ENCODE measurements at regions not wholly inside any gene's neighbourhood (a gene's known extent, or its start where the extent isn't known, plus 50 kb on each side); places are given as distances from the start of the nearest gene placed in this dataset.

DNA sequence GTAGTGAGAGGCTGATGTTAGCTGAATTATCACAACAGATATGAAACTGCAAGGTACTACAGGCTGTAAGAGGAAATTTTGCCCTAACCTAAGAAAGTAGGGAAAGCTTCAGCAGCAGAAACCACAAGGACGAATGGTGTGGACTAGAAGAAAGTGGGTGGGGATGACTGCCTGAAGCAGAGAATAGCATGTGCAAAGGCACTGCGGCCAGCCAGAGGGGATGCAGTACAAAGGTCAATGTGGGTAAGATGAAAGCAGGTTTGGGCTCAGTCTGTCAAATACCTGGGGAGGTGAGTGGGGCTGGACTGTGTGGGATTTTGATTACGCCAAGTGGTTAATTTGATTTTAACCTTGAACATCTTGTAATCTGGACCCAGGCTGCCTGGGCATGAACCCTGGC, 199.3 kb upstream of the GALNT2 start:
- FAIRE-seq (no peak), DNase-seq (ENCODE audit: low read depth in 1 of 2, low spot score in 1 of 2) (no peak), ATAC-seq (no peak)
- 67% methylated on average over 3 of the region's 3 CpGs for WGBS (ENCODE audit: missing lambda C conversion rate)
- H3K27ac ChIP-seq = no peak overlapping the region
- H3K9me3 ChIP-seq = no peaks in the 10 kb centered on the region
- POLR2A ChIA-PET = no interaction called here
- no peak overlapping the region for H3K4me3 ChIP-seq
- no peak for TF ChIP-seq POLR2A (IDR thresholded peaks at IDR 0.05; ENCODE audit: low read length)
- CTCF ChIA-PET = no interaction called here
- no peak overlapping the region for H3K4me2 ChIP-seq
- H3K4me1 ChIP-seq = no peaks in the 10 kb centered on the region

GRCh38 chr1:229869240-229869639, 197.8 kb upstream of the GALNT2 start:
- CTCF ChIA-PET = no interaction called here
- TF ChIP-seq CHD2 (IDR thresholded peaks at IDR 0.05; ENCODE audit: low read length, partially characterized antibody) (no peak), NPAS2 (CRISPR knock-in tag; IDR thresholded peaks at IDR 0.05; ENCODE audit: borderline replicate concordance) (no peak), HOXB13 (CRISPR knock-in tag; IDR thresholded peaks at IDR 0.05; ENCODE audit: low read depth) (no peak), RCOR1 (IDR thresholded peaks at IDR 0.05; ENCODE audit: low read depth, low read length) (no peak), MAFK (IDR thresholded peaks at IDR 0.05; ENCODE audit: partially characterized antibody) (no peak), GATA3 (IDR thresholded peaks at IDR 0.05; ENCODE audit: borderline replicate concordance) (no peak), SMC3 (IDR thresholded peaks at IDR 0.05) (no peak), ZFP36 (IDR thresholded peaks at IDR 0.05; ENCODE audit: borderline replicate concordance, partially characterized antibody) (no peak)
- FAIRE-seq (no peak), DNase-seq (ENCODE audit: low read depth in 1 of 2, low spot score in 1 of 2) (no peak), ATAC-seq (no peak)
- no peaks in the 10 kb centered on the region for H3K9me3 ChIP-seq
- H3K27ac ChIP-seq = no peak overlapping the region
- H3K4me1 ChIP-seq = peaks cover 5% of the 10 kb centered on the region
- POLR2A ChIA-PET = no interaction called here
- 36% methylated on average over 1 of the region's 1 CpG for WGBS (ENCODE audit: missing lambda C conversion rate)
- no peak overlapping the region for H3K4me2 ChIP-seq
- H3K4me3 ChIP-seq = no peak overlapping the region

- TF ChIP-seq HEYL (CRISPR knock-in tag; IDR thresholded peaks at IDR 0.05) (no peak), FOSL2 (IDR thresholded peaks at IDR 0.05) (no peak), FOSL2 (CRISPR knock-in tag; IDR thresholded peaks at IDR 0.05) (no peak), KDM1A (IDR thresholded peaks at IDR 0.05; ENCODE audit: low read depth) (no peak), EHF (CRISPR knock-in tag; IDR thresholded peaks at IDR 0.05) (no peak), TFCP2L1 (CRISPR knock-in tag; IDR thresholded peaks at IDR 0.05) (no peak), RNF2 (IDR thresholded peaks at IDR 0.05; ENCODE audit: borderline replicate concordance, low read depth) (no peak), RCOR1 (IDR thresholded peaks at IDR 0.05; ENCODE audit: low read depth, low read length) (no peak), FOXS1 (CRISPR knock-in tag; IDR thresholded peaks at IDR 0.05) (no peak)
- TF ChIP-seq, protein P1, sequence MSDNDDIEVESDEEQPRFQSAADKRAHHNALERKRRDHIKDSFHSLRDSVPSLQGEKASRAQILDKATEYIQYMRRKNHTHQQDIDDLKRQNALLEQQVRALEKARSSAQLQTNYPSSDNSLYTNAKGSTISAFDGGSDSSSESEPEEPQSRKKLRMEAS (IDR thresholded peaks at IDR 0.05) = no peak
- TF ChIP-seq, protein P2, sequence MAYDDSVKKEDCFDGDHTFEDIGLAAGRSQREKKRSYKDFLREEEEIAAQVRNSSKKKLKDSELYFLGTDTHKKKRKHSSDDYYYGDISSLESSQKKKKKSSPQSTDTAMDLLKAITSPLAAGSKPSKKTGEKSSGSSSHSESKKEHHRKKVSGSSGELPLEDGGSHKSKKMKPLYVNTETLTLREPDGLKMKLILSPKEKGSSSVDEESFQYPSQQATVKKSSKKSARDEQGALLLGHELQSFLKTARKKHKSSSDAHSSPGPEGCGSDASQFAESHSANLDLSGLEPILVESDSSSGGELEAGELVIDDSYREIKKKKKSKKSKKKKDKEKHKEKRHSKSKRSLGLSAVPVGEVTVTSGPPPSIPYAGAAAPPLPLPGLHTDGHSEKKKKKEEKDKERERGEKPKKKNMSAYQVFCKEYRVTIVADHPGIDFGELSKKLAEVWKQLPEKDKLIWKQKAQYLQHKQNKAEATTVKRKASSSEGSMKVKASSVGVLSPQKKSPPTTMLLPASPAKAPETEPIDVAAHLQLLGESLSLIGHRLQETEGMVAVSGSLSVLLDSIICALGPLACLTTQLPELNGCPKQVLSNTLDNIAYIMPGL (CRISPR knock-in tag; IDR thresholded peaks at IDR 0.05; ENCODE audit: borderline replicate concordance) = no peak
- FAIRE-seq = no peak
- no peak for ATAC-seq
- WGBS (ENCODE audit: missing lambda C conversion rate) = 50% methylated on average over 4 of the region's 4 CpGs
- H3K27ac ChIP-seq = no peak overlapping the region
- no peak overlapping the region for H3K4me3 ChIP-seq
- no peaks in the 10 kb centered on the region for H3K9me3 ChIP-seq
- ChIA-PET POLR2A (no interaction called here), CTCF (no interaction called here)
- no peak for DNase-seq (ENCODE audit: low read depth in 1 of 2, low spot score in 1 of 2)
- no peak overlapping the region for H3K4me2 ChIP-seq
- peaks cover 10% of the 10 kb centered on the region for H3K4me1 ChIP-seq
Measured at GRCh38 chr1:229869687-229870086, 197.4 kb upstream of the GALNT2 start.

GRCh38 chr1:229870381-229870780, 196.7 kb upstream of the GALNT2 start:
- DNase-seq (ENCODE audit: low read depth in 1 of 2, low spot score in 1 of 2) = no peak
- Histone ChIP-seq H3K4me3 (no peak overlapping the region), H3K27ac (no peak overlapping the region), H3K9me3 (no peaks in the 10 kb centered on the region), H3K4me2 (no peak overlapping the region), H3K4me1 (peaks cover 12% of the 10 kb centered on the region)
- CTCF ChIA-PET = no interaction called here
- no peak for FAIRE-seq
- ATAC-seq = no peak
- POLR2A ChIA-PET = no interaction called here
- WGBS (ENCODE audit: missing lambda C conversion rate) = 60% methylated on average over 2 of the region's 2 CpGs
- TF ChIP-seq, protein P3, sequence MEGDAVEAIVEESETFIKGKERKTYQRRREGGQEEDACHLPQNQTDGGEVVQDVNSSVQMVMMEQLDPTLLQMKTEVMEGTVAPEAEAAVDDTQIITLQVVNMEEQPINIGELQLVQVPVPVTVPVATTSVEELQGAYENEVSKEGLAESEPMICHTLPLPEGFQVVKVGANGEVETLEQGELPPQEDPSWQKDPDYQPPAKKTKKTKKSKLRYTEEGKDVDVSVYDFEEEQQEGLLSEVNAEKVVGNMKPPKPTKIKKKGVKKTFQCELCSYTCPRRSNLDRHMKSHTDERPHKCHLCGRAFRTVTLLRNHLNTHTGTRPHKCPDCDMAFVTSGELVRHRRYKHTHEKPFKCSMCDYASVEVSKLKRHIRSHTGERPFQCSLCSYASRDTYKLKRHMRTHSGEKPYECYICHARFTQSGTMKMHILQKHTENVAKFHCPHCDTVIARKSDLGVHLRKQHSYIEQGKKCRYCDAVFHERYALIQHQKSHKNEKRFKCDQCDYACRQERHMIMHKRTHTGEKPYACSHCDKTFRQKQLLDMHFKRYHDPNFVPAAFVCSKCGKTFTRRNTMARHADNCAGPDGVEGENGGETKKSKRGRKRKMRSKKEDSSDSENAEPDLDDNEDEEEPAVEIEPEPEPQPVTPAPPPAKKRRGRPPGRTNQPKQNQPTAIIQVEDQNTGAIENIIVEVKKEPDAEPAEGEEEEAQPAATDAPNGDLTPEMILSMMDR (IDR thresholded peaks at IDR 0.05) = no peak
- TF ChIP-seq SREBF2 (IDR thresholded peaks at IDR 0.05) (no peak), NPAS2 (CRISPR knock-in tag; IDR thresholded peaks at IDR 0.05; ENCODE audit: borderline replicate concordance) (no peak), KDM1A (IDR thresholded peaks at IDR 0.05; ENCODE audit: low read depth) (no peak), RCOR1 (IDR thresholded peaks at IDR 0.05; ENCODE audit: low read depth, low read length) (no peak), E2F6 (IDR thresholded peaks at IDR 0.05; ENCODE audit: borderline replicate concordance, low read depth) (no peak), CBX2 (IDR thresholded peaks at IDR 0.05; ENCODE audit: borderline replicate concordance, low read depth) (no peak), ZFP36 (IDR thresholded peaks at IDR 0.05; ENCODE audit: borderline replicate concordance, partially characterized antibody) (no peak), BHLHE40 (IDR thresholded peaks at IDR 0.05; ENCODE audit: low read depth, low read length) (no peak), GATA3 (IDR thresholded peaks at IDR 0.05; ENCODE audit: borderline replicate concordance) (no peak), POLR2A (IDR thresholded peaks at IDR 0.05; ENCODE audit: low read length) (no peak), PHF8 (IDR thresholded peaks at IDR 0.05; ENCODE audit: borderline replicate concordance, low read depth) (no peak), EP300 (IDR thresholded peaks at IDR 0.05) (no peak)
- TF ChIP-seq, protein P1 (IDR thresholded peaks at IDR 0.05) = no peak
- TF ChIP-seq, protein P4, sequence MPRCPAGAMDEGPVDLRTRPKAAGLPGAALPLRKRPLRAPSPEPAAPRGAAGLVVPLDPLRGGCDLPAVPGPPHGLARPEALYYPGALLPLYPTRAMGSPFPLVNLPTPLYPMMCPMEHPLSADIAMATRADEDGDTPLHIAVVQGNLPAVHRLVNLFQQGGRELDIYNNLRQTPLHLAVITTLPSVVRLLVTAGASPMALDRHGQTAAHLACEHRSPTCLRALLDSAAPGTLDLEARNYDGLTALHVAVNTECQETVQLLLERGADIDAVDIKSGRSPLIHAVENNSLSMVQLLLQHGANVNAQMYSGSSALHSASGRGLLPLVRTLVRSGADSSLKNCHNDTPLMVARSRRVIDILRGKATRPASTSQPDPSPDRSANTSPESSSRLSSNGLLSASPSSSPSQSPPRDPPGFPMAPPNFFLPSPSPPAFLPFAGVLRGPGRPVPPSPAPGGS (IDR thresholded peaks at IDR 0.05) = no peak
